ENCODE measurements at regions not wholly inside any gene's neighbourhood (a gene's known extent, or its start where the extent isn't known, plus 50 kb on each side); places are given as distances from the start of the nearest gene placed in this dataset.

GRCh38 chr2:104563398-104563996 lies 290.4 kb upstream of the POU3F3 start:
- Mint-ChIP-seq H3K4me1 (no peaks in the 10 kb centered on the region), H3K27ac (no peak overlapping the region), H3K27me3 (peaks cover 0 to 18% (median 7%) of the 10 kb centered on the region in 5 donors), H3K9me3 (peaks cover 0 to 8% (median 0%) of the 10 kb centered on the region in 11 donors), H3K4me3 (no peak overlapping the region), H3K36me3 (no peaks in the 10 kb centered on the region)
- ChIA-PET CTCF (no interaction called here), POLR2A (no interaction called here)
- ATAC-seq (no peak), DNase-seq (no peak)
- Histone ChIP-seq H3K27ac (ENCODE audit: low read depth, low read length) (no peak overlapping the region), H3K4me1 (ENCODE audit: control insufficient read depth in 2 of 2, insufficient read depth in 2 of 2, low read length in 2 of 2) (no peaks in the 10 kb centered on the region), H3K27me3 (ENCODE audit: control insufficient read depth in 2 of 2, insufficient read depth in 2 of 2, low read length in 2 of 2) (no peaks in the 10 kb centered on the region), H3K4me3 (ENCODE audit: low read length) (no peak overlapping the region), H3K9me3 (ENCODE audit: control insufficient read depth in 2 of 3, low read length in 3 of 3) (no peaks in the 10 kb centered on the region), H3K36me3 (ENCODE audit: control insufficient read depth in 2 of 3, insufficient read depth in 3 of 3, low read length in 3 of 3) (no peaks in the 10 kb centered on the region)
- intact Hi-C loops (cut with micrococcal nuclease) = no loop called here

- peaks cover 0 to 14% (median 4%) of the 10 kb centered on the region in 5 donors for H3K27me3 Mint-ChIP-seq
- Histone ChIP-seq H3K4me3 (ENCODE audit: low read length) (no peak overlapping the region), H3K27ac (ENCODE audit: low read depth, low read length) (no peak overlapping the region), H3K36me3 (ENCODE audit: control insufficient read depth in 2 of 3, insufficient read depth in 3 of 3, low read length in 3 of 3) (no peaks in the 10 kb centered on the region), H3K9me3 (ENCODE audit: control insufficient read depth in 2 of 3, low read length in 3 of 3) (no peaks in the 10 kb centered on the region), H3K4me1 (ENCODE audit: control insufficient read depth in 2 of 2, insufficient read depth in 2 of 2, low read length in 2 of 2) (no peaks in the 10 kb centered on the region), H3K27me3 (ENCODE audit: control insufficient read depth in 2 of 2, insufficient read depth in 2 of 2, low read length in 2 of 2) (no peaks in the 10 kb centered on the region)
- peaks cover 0 to 8% (median 0%) of the 10 kb centered on the region in 11 donors for H3K9me3 Mint-ChIP-seq
- H3K4me1 Mint-ChIP-seq = no peaks in the 10 kb centered on the region
- H3K36me3 Mint-ChIP-seq = no peaks in the 10 kb centered on the region
- H3K27ac Mint-ChIP-seq = no peak overlapping the region
- DNase-seq (no peak), ATAC-seq (no peak)
- no peak overlapping the region for H3K4me3 Mint-ChIP-seq
- intact Hi-C loops (cut with micrococcal nuclease) = no loop called here
- ChIA-PET POLR2A (no interaction called here), CTCF (no interaction called here)
These were observed 285.7 kb upstream of the POU3F3 start for GRCh38 chr2:104568247-104568646.

- Mint-ChIP-seq H3K27me3 (no peaks in the 10 kb centered on the region), H3K4me1 (no peaks in the 10 kb centered on the region), H3K9me3 (peaks cover 0 to 10% (median 0%) of the 10 kb centered on the region in 11 donors), H3K36me3 (no peaks in the 10 kb centered on the region), H3K4me3 (no peak overlapping the region), H3K27ac (no peak overlapping the region)
- no peaks in the 10 kb centered on the region for H3K36me3 ChIP-seq (ENCODE audit: control insufficient read depth in 2 of 3, insufficient read depth in 3 of 3, low read length in 3 of 3)
- ATAC-seq (no peak), DNase-seq (no peak)
- no peak overlapping the region for H3K27ac ChIP-seq (ENCODE audit: low read depth, low read length)
- H3K4me3 ChIP-seq (ENCODE audit: low read length) = no peak overlapping the region
- ChIA-PET CTCF (no interaction called here), POLR2A (no interaction called here)
- H3K27me3 ChIP-seq (ENCODE audit: control insufficient read depth in 2 of 2, insufficient read depth in 2 of 2, low read length in 2 of 2) = no peaks in the 10 kb centered on the region
- no peaks in the 10 kb centered on the region for H3K4me1 ChIP-seq (ENCODE audit: control insufficient read depth in 2 of 2, insufficient read depth in 2 of 2, low read length in 2 of 2)
- intact Hi-C loops (cut with micrococcal nuclease) = no loop called here
- H3K9me3 ChIP-seq (ENCODE audit: control insufficient read depth in 2 of 3, low read length in 3 of 3) = no peaks in the 10 kb centered on the region
These were observed 283.7 kb upstream of the POU3F3 start for GRCh38 chr2:104570259-104570658.

GRCh38 chr2:104572834-104573233 lies 281.1 kb upstream of the POU3F3 start:
- Histone ChIP-seq H3K27ac (ENCODE audit: low read depth, low read length) (no peak overlapping the region), H3K27me3 (ENCODE audit: control insufficient read depth in 2 of 2, insufficient read depth in 2 of 2, low read length in 2 of 2) (no peaks in the 10 kb centered on the region), H3K4me3 (ENCODE audit: low read length) (no peak overlapping the region), H3K9me3 (ENCODE audit: control insufficient read depth in 2 of 3, low read length in 3 of 3) (no peaks in the 10 kb centered on the region), H3K36me3 (ENCODE audit: control insufficient read depth in 2 of 3, insufficient read depth in 3 of 3, low read length in 3 of 3) (no peaks in the 10 kb centered on the region), H3K4me1 (ENCODE audit: control insufficient read depth in 2 of 2, insufficient read depth in 2 of 2, low read length in 2 of 2) (no peaks in the 10 kb centered on the region)
- Mint-ChIP-seq H3K27me3 (no peaks in the 10 kb centered on the region), H3K9me3 (peaks cover 0 to 10% (median 0%) of the 10 kb centered on the region in 11 donors), H3K4me3 (no peak overlapping the region), H3K27ac (no peak overlapping the region), H3K36me3 (no peaks in the 10 kb centered on the region), H3K4me1 (no peaks in the 10 kb centered on the region)
- ChIA-PET POLR2A (no interaction called here), CTCF (no interaction called here)
- DNase-seq (no peak), ATAC-seq (peak; percentile 96)
- intact Hi-C loops (cut with micrococcal nuclease) = no loop called here

GRCh38 chr2:104574367-104574766 lies 279.5 kb upstream of the POU3F3 start:
- Histone ChIP-seq H3K27me3 (ENCODE audit: control insufficient read depth in 2 of 2, insufficient read depth in 2 of 2, low read length in 2 of 2) (no peaks in the 10 kb centered on the region), H3K36me3 (ENCODE audit: control insufficient read depth in 2 of 3, insufficient read depth in 3 of 3, low read length in 3 of 3) (no peaks in the 10 kb centered on the region), H3K4me1 (ENCODE audit: control insufficient read depth in 2 of 2, insufficient read depth in 2 of 2, low read length in 2 of 2) (no peaks in the 10 kb centered on the region), H3K9me3 (ENCODE audit: control insufficient read depth in 2 of 3, low read length in 3 of 3) (no peaks in the 10 kb centered on the region), H3K4me3 (ENCODE audit: low read length) (no peak overlapping the region), H3K27ac (ENCODE audit: low read depth, low read length) (no peak overlapping the region)
- no peaks in the 10 kb centered on the region for H3K4me1 Mint-ChIP-seq
- intact Hi-C loops (cut with micrococcal nuclease) = no loop called here
- H3K9me3 Mint-ChIP-seq = peaks cover 0 to 6% (median 0%) of the 10 kb centered on the region in 11 donors
- DNase-seq (no peak), ATAC-seq (no peak)
- ChIA-PET POLR2A (no interaction called here), CTCF (no interaction called here)
- peaks cover 0 to 6% (median 0%) of the 10 kb centered on the region in 5 donors for H3K27me3 Mint-ChIP-seq
- no peak overlapping the region for H3K4me3 Mint-ChIP-seq
- no peaks in the 10 kb centered on the region for H3K36me3 Mint-ChIP-seq
- H3K27ac Mint-ChIP-seq = no peak overlapping the region

GRCh38 chr2:104577143-104577542 lies 276.8 kb upstream of the POU3F3 start:
- H3K27me3 ChIP-seq (ENCODE audit: control insufficient read depth in 2 of 2, insufficient read depth in 2 of 2, low read length in 2 of 2) = no peaks in the 10 kb centered on the region
- CTCF ChIA-PET = no interaction called here
- intact Hi-C loops (cut with micrococcal nuclease) = no loop called here
- Mint-ChIP-seq H3K27me3 (peaks cover 0 to 11% (median 0%) of the 10 kb centered on the region in 5 donors), H3K4me1 (no peaks in the 10 kb centered on the region), H3K9me3 (peaks cover 0 to 6% (median 0%) of the 10 kb centered on the region in 11 donors), H3K36me3 (no peaks in the 10 kb centered on the region), H3K4me3 (no peak overlapping the region), H3K27ac (no peak overlapping the region)
- POLR2A ChIA-PET = no interaction called here
- H3K36me3 ChIP-seq (ENCODE audit: control insufficient read depth in 2 of 3, insufficient read depth in 3 of 3, low read length in 3 of 3) = no peaks in the 10 kb centered on the region
- no peak overlapping the region for H3K27ac ChIP-seq (ENCODE audit: low read depth, low read length)
- ATAC-seq (no peak), DNase-seq (no peak)
- no peak overlapping the region for H3K4me3 ChIP-seq (ENCODE audit: low read length)
- no peaks in the 10 kb centered on the region for H3K4me1 ChIP-seq (ENCODE audit: control insufficient read depth in 2 of 2, insufficient read depth in 2 of 2, low read length in 2 of 2)
- H3K9me3 ChIP-seq (ENCODE audit: control insufficient read depth in 2 of 3, low read length in 3 of 3) = no peaks in the 10 kb centered on the region

GRCh38 chr2:104582471-104582870 lies 271.4 kb upstream of the POU3F3 start:
- H3K4me1 Mint-ChIP-seq = no peaks in the 10 kb centered on the region
- no peak for ATAC-seq
- Histone ChIP-seq H3K36me3 (ENCODE audit: control insufficient read depth in 2 of 3, insufficient read depth in 3 of 3, low read length in 3 of 3) (no peaks in the 10 kb centered on the region), H3K27me3 (ENCODE audit: control insufficient read depth in 2 of 2, insufficient read depth in 2 of 2, low read length in 2 of 2) (no peaks in the 10 kb centered on the region), H3K9me3 (ENCODE audit: control insufficient read depth in 2 of 3, low read length in 3 of 3) (no peaks in the 10 kb centered on the region), H3K27ac (ENCODE audit: low read depth, low read length) (no peak overlapping the region), H3K4me3 (ENCODE audit: low read length) (no peak overlapping the region), H3K4me1 (ENCODE audit: control insufficient read depth in 2 of 2, insufficient read depth in 2 of 2, low read length in 2 of 2) (no peaks in the 10 kb centered on the region)
- no peak for DNase-seq
- no peak overlapping the region for H3K27ac Mint-ChIP-seq
- POLR2A ChIA-PET = no interaction called here
- peaks cover 0 to 11% (median 0%) of the 10 kb centered on the region in 5 donors for H3K27me3 Mint-ChIP-seq
- CTCF ChIA-PET = no interaction called here
- H3K36me3 Mint-ChIP-seq = no peaks in the 10 kb centered on the region
- no peak overlapping the region for H3K4me3 Mint-ChIP-seq
- intact Hi-C loops (cut with micrococcal nuclease) = no loop called here
- no peaks in the 10 kb centered on the region for H3K9me3 Mint-ChIP-seq

All from naive thymus-derived CD4-positive, alpha-beta T cell (primary cell).